ENCODE measurements at regions not wholly inside any gene's neighbourhood (a gene's known extent, or its start where the extent isn't known, plus 50 kb on each side); places are given as distances from the start of the nearest gene placed in this dataset.

DNA sequence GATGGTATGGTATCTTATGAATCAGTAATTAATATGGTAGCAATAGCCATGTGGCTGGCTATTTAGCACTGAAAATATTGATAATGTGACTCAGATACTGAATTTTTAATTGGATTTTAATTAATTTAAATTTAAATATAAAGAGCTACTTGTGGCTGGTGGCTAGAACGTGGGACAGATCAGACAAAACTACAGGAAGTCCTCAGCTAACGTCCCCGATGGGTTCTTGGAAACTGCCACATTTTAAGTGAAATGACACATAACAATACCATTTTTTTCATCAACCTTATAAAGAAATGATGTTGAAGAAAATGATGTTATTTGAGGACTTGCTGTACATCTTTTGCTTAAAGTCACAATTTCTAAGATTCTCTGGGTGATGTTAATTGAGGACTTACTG lies 138.1 kb upstream of the FLRT2 start:
- TF ChIP-seq, protein P1, sequence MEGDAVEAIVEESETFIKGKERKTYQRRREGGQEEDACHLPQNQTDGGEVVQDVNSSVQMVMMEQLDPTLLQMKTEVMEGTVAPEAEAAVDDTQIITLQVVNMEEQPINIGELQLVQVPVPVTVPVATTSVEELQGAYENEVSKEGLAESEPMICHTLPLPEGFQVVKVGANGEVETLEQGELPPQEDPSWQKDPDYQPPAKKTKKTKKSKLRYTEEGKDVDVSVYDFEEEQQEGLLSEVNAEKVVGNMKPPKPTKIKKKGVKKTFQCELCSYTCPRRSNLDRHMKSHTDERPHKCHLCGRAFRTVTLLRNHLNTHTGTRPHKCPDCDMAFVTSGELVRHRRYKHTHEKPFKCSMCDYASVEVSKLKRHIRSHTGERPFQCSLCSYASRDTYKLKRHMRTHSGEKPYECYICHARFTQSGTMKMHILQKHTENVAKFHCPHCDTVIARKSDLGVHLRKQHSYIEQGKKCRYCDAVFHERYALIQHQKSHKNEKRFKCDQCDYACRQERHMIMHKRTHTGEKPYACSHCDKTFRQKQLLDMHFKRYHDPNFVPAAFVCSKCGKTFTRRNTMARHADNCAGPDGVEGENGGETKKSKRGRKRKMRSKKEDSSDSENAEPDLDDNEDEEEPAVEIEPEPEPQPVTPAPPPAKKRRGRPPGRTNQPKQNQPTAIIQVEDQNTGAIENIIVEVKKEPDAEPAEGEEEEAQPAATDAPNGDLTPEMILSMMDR (IDR thresholded peaks at IDR 0.05; ENCODE audit: extremely low read depth in 1 of 2, insufficient read depth in 1 of 2, low read depth in 1 of 2, low read length in 2 of 2), result no peak
- no peak for TF ChIP-seq MAX (IDR thresholded peaks at IDR 0.05; ENCODE audit: insufficient read depth, insufficient read length)
- TF ChIP-seq POLR2AphosphoS5 (IDR thresholded peaks at IDR 0.05; ENCODE audit: insufficient read depth, low read depth, low read length), result no peak
- TF ChIP-seq MYC (IDR thresholded peaks at IDR 0.05; ENCODE audit: low read depth, low read length), result no peak
- no peak for TF ChIP-seq FOS (IDR thresholded peaks at IDR 0.05; ENCODE audit: borderline replicate concordance, insufficient read depth, low read length)
- dilution Hi-C loops (cut with MboI; ENCODE audit: extremely low pct_ligation_motif_present, low sequenced_read_pairs) (no loop called here), intact Hi-C loops (cut with micrococcal nuclease) (no loop called here)
- Histone ChIP-seq H3K79me2 (ENCODE audit: control insufficient read depth, insufficient read depth, low read length) (no peaks in the 10 kb centered on the region), H3K27ac (ENCODE audit: insufficient read depth, low read depth, low read length) (no peak overlapping the region), H3K27me3 (ENCODE audit: control insufficient read depth in 2 of 2, insufficient read depth in 2 of 2, low read length in 2 of 2) (no peaks in the 10 kb centered on the region), H2AFZ (ENCODE audit: low read depth, low read length) (no peak overlapping the region), H3K9me1 (replicated peaks; ENCODE audit: control insufficient read depth, extremely low read depth, insufficient read depth, low read length) (no peaks in the 10 kb centered on the region), H3K9me3 (replicated peaks; ENCODE audit: control insufficient read depth, insufficient read depth, low read length) (no peaks in the 10 kb centered on the region), H3K4me2 (ENCODE audit: insufficient read depth, low read length) (no peak overlapping the region), H3K4me1 (ENCODE audit: control insufficient read depth, extremely low read depth, insufficient read depth, low read length) (no peaks in the 10 kb centered on the region), H3K9ac (replicated peaks; ENCODE audit: extremely low read depth, insufficient read depth, low read length) (no peak overlapping the region), H3K4me3 (replicated peaks in 1 of 3; ENCODE audit: insufficient read depth in 1 of 3, low read depth in 1 of 3, low read length in 3 of 3) (no peak overlapping the region), H3K36me3 (ENCODE audit: control insufficient read depth in 2 of 2, extremely low read depth in 1 of 2, insufficient read depth in 2 of 2, low read length in 2 of 2) (no peaks in the 10 kb centered on the region), H4K20me1 (replicated peaks; ENCODE audit: control insufficient read depth, extremely low read depth, insufficient read depth, low read length) (no peaks in the 10 kb centered on the region)
- DNase-seq (ENCODE audit: low read depth, low spot score) (no peak), FAIRE-seq (no peak)
- POLR2A ChIA-PET, result no interaction called here
- BruUV-seq (replicated peaks), result no TSS peak
- CTCF ChIA-PET, result no interaction called here

DNA sequence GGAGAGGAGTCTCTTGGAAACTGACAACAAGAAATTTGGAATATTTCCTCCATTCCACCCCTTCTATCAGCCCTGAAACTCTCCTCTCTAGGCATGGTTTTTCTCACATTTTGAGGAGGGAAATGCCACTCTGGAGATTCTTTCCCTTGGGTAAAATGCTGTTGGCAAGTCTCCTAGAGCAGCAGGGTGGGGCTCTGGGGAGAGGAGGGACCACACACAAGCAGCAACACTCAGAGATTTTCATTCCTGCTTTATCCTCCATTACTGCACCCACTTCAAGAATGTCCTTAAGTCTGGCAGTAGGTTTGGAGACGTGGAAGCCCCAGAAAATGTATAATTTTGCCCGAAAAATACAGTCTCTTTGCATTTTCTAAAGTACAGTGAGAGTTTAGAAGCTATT lies 130.8 kb upstream of the FLRT2 start:
- Histone ChIP-seq H3K27ac (ENCODE audit: insufficient read depth, low read depth, low read length) (no peak overlapping the region), H2AFZ (ENCODE audit: low read depth, low read length) (no peak overlapping the region), H3K27me3 (ENCODE audit: control insufficient read depth in 2 of 2, insufficient read depth in 2 of 2, low read length in 2 of 2) (no peaks in the 10 kb centered on the region), H4K20me1 (replicated peaks; ENCODE audit: control insufficient read depth, extremely low read depth, insufficient read depth, low read length) (no peaks in the 10 kb centered on the region), H3K9me1 (replicated peaks; ENCODE audit: control insufficient read depth, extremely low read depth, insufficient read depth, low read length) (no peaks in the 10 kb centered on the region), H3K9me3 (replicated peaks; ENCODE audit: control insufficient read depth, insufficient read depth, low read length) (no peaks in the 10 kb centered on the region), H3K36me3 (ENCODE audit: control insufficient read depth in 2 of 2, extremely low read depth in 1 of 2, insufficient read depth in 2 of 2, low read length in 2 of 2) (no peaks in the 10 kb centered on the region), H3K79me2 (ENCODE audit: control insufficient read depth, insufficient read depth, low read length) (no peaks in the 10 kb centered on the region), H3K4me3 (replicated peaks in 1 of 3; ENCODE audit: insufficient read depth in 1 of 3, low read depth in 1 of 3, low read length in 3 of 3) (no peak overlapping the region), H3K4me1 (ENCODE audit: control insufficient read depth, extremely low read depth, insufficient read depth, low read length) (no peaks in the 10 kb centered on the region), H3K4me2 (ENCODE audit: insufficient read depth, low read length) (no peak overlapping the region), H3K9ac (replicated peaks; ENCODE audit: extremely low read depth, insufficient read depth, low read length) (no peak overlapping the region)
- ChIA-PET CTCF (no interaction called here), POLR2A (no interaction called here)
- intact Hi-C loops (cut with micrococcal nuclease) (no loop called here), dilution Hi-C loops (cut with MboI; ENCODE audit: extremely low pct_ligation_motif_present, low sequenced_read_pairs) (no loop called here)
- FAIRE-seq (no peak), DNase-seq (ENCODE audit: low read depth, low spot score) (no peak)
- no peak for TF ChIP-seq MYC (IDR thresholded peaks at IDR 0.05; ENCODE audit: low read depth, low read length)
- TF ChIP-seq MAX (IDR thresholded peaks at IDR 0.05; ENCODE audit: insufficient read depth, insufficient read length), result no peak
- TF ChIP-seq, protein P1 (IDR thresholded peaks at IDR 0.05; ENCODE audit: extremely low read depth in 1 of 2, insufficient read depth in 1 of 2, low read depth in 1 of 2, low read length in 2 of 2), result no peak
- TF ChIP-seq JUN (IDR thresholded peaks at IDR 0.05; ENCODE audit: borderline replicate concordance, insufficient read depth, insufficient read length, low read depth), result no peak
- TF ChIP-seq GATA2 (IDR thresholded peaks at IDR 0.05; ENCODE audit: insufficient read depth, insufficient read length, low read depth, low read length), result no peak
- TF ChIP-seq POLR2A (IDR thresholded peaks at IDR 0.05; ENCODE audit: low read depth, low read length), result no peak
- no peak for TF ChIP-seq EZH2 (IDR thresholded peaks at IDR 0.05; ENCODE audit: borderline replicate concordance, low read depth, low read length, severe bottlenecking)
- TF ChIP-seq POLR2AphosphoS5 (IDR thresholded peaks at IDR 0.05; ENCODE audit: insufficient read depth, low read depth, low read length), result no peak
- no peak for TF ChIP-seq FOS (IDR thresholded peaks at IDR 0.05; ENCODE audit: borderline replicate concordance, insufficient read depth, low read length)
- BruUV-seq (replicated peaks), result no TSS peak
